GM12892 (cell line): ENCODE measurements at regions not wholly inside any gene's neighbourhood (a gene's known extent, or its start where the extent isn't known, plus 50 kb on each side); places are given as distances from the start of the nearest gene placed in this dataset.

Source experiments
- DNase-seq: peaks from one replicate; pipeline ENCODE4 v3.0.0; 2011; ENCODE audit not compliant: insufficient read length
- FAIRE-seq: peaks from 2 replicates; lab custom pipeline; 2011; peaks lifted over from hg19 to GRCh38; lab: Jason Lieb, UNC
- POLR2A ChIP-seq: IDR thresholded peaks from 2 replicates; pipeline ENCODE4 v1.6.1; 2011; ENCODE audit warnings: low read depth, low read length, control low read depth
- POLR2AphosphoS5 ChIP-seq: IDR thresholded peaks from 2 replicates; pipeline ENCODE4 v1.6.1; 2011; ENCODE audit warnings: low read depth, low read length, control low read depth
- TAF1 ChIP-seq: IDR thresholded peaks from 2 replicates; pipeline ENCODE4 v1.6.1; 2011; ENCODE audit warnings: low read depth, mild to moderate bottlenecking, control low read depth, low read length, borderline replicate concordance

DNA sequence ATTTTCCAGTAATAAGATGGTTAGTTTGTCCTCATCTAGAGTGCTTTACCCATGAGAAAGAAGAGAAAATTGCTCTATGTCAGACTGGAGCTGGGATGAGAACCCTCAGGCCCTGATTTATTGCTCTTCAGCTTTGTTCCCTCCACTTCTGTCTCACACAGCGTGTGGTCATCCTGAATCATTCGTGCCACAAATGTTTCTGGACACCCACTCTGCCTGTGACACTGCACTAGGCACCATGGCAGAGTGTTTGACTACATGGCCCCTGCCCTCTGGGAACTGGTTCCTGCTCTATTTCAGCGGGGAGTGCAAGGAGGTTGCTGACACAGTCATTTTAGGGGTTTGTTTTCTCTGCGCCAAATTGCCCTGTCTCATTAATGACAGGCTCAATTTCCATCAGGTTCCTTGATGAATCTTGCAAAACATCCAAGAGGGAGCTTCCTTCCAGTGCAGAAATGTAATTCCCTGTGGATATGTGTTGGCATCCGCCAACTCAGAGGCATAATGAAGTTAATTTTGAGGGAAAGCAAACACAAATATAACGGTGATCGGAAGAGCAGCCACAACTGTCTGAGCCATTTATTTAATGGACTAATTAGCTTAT, 207.5 kb downstream of the CLIC5 start:
- no peak for FAIRE-seq
- no peak for TF ChIP-seq TAF1
- TF ChIP-seq POLR2A: no peak
- TF ChIP-seq POLR2AphosphoS5: no peak
- DNase-seq: no peak

DNA sequence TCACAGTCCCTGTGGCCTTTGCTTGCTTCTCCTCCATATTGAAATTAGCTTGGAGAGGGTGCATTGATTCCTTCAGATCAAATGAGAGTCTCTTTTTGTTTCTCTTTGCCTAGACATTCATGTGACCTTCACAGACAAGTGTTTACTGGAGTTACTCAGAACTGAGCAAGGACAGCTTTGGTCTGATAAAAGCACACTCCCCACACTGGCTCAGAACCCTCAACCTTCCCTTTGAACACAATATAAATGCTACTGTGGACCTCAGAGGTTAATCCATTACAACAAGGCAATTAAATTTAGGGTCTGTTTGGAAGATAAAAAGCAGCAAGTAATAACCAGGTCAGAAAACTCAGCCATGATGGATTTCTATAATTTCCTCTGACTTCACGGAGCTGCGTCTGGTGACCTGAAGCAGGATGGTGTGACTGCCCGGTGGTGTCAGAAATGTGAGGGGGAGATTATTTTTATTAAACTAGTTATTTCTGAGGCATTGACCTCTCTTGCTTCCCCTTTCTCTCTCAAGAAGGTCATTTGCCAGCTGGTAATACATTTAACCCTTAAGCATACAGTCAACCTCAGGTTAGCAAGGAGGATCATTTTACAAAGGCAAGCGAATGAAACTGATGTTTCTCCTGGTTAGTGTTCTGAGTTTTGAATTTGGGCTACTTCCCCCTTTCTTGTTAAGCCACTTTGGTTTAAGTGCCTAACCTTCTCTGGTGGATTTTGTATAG, 208.2 kb downstream of the CLIC5 start:
- DNase-seq (no peak), FAIRE-seq (no peak)

DNA sequence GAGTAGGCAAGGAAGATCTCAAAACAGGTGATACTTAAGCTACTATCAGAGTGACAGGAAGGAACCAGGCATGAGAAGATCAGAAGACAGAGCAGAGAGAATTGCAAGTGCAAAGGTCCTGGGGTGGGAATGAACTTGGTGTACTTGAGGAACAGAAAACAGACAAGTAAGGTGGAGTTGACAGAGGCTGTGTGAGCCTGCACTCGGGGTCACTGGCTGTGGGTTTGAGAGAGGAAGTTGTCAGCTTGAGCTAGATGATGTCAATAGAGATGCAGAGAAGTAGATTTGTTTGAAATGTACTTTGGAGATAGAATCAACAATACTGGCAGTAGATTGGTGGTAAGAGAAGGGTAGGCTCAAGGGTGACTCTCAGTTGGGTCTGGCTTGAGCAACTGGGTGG, 209.5 kb downstream of the CLIC5 start:
- TF ChIP-seq POLR2A (no peak), POLR2AphosphoS5 (no peak), TAF1 (no peak)
- DNase-seq (no peak), FAIRE-seq (no peak)

More for the DNA sequence above, 208.2 kb downstream of the CLIC5 start:
- TF ChIP-seq POLR2AphosphoS5: no peak
- TF ChIP-seq POLR2A: no peak
- TF ChIP-seq TAF1: no peak

DNA sequence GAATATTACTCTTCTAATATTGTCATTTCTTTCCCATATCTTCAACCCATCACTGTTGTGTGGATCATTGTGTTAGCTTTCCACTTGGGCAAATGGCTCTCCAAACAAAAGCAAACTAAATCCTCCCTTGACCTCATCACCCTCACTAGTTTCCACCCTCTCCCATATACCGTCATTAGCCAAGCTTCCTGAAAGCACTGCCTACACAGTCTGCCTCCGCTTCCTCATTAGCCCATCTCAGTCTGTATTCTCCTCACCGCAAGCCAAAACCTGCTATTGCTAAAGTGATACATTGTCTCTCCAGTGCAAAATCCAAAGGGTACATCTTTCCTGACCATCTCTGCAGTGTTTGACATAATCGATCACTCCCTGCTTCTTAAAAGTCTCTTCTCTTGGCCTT, 212.6 kb downstream of the CLIC5 start:
- TF ChIP-seq POLR2AphosphoS5: no peak
- TF ChIP-seq POLR2A: no peak
- TF ChIP-seq TAF1: no peak
- DNase-seq (no peak), FAIRE-seq (no peak)

DNA sequence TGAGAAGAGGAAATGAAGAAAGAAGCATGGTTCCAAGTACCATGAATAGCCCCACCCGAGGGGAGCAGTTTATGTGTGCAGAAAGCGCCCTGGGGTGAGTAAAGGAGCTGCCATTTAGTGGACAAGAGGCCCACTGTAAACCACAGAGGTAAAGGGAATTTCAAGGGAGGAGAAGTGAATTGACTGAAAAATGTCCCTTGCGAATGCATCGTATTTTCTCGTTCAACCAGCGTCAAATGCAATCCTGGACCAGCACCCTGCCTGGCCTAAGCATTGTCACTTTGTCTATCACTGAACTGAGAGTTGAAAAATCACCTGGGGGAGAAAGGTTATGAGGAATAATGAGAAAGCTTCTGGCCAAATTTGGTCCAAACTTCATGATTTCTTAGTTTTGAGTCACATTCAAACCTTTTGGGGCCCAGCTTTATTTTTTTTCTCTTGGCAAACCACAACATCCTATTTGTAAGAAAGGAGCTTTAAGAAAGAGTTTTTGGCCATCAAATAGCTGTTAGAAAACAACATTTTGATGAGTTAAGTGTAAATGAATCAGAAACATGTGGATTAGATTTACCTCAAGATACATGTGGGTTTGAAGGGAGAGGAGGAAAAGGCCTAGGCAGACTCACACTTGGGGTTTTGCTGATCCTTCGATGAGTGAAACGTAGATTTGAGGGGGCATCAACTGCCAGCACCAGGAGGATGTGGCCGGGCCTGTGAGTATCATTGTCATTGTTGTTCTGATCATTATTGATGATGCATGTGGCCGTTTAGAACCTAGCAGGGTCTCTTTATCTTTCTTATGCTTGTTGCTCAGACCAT, 214.0 kb downstream of the CLIC5 start:
- FAIRE-seq (no peak), DNase-seq (no peak)

DNA sequence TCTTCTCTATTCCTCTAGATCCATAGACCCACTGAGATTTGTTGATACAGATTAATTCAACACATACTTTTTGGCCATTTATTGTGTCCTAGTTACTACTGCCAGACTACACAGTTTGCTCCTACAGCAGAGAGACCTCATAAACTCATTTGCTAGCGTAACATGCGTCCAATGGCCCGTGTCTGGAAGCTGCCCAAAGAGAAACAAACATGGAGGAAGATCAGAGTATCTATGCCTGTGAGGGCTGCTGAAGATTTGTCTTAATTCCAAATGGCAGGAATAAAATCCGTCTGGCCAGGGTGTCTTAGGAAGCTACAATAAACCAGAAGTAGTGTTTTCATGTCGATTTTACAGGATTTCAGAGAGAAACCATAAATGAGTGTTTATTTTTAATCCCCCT, 214.7 kb downstream of the CLIC5 start:
- FAIRE-seq: no peak
- TF ChIP-seq TAF1: no peak
- no peak for TF ChIP-seq POLR2A
- TF ChIP-seq POLR2AphosphoS5: no peak
- DNase-seq: no peak

More for the DNA sequence above, 214.0 kb downstream of the CLIC5 start:
- TF ChIP-seq POLR2AphosphoS5 (no peak), POLR2A (no peak)

DNA sequence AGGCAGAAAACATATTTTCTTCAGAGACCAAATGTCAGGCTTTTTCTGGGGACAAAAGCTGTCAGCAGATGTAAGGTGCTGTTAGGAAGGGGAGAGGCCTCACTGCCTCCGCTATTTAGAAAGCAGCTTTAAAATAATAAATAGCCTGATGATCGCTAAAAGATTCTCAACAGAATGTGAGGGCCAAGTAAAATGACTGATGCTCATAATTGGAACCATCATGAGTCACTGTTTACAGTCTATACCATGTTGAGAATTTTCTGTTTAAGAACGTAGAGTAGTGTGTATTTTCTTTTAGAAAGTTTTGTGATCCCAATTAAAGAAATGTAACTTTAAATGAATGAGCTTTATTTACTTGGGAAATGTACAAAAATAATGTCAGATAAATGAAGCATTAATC, 220.0 kb downstream of the CLIC5 start:
- no peak for DNase-seq
- no peak for FAIRE-seq
- TF ChIP-seq TAF1 (no peak), POLR2A (no peak), POLR2AphosphoS5 (no peak)

DNA sequence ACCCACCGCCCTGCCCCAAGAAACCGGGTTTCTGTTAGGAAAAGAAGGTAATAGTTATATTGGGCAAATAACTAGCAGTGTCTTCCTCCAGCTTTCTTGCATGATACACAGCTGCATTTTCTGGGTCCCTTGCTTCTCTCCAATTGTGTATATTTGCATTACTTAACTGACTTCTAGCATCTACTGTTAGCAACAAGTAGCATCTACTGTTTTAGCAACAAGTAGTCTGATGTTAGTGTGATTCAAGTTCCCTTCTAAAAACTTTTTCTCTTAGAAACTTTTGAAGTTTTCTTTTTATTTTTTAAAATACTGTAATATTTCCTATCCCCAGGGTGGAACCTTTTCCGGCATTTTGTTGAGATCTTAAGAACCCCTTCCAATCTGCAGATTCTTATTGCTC, 221.2 kb downstream of the CLIC5 start:
- no peak for FAIRE-seq
- DNase-seq: no peak
- TF ChIP-seq TAF1 (no peak), POLR2A (no peak), POLR2AphosphoS5 (no peak)

DNA sequence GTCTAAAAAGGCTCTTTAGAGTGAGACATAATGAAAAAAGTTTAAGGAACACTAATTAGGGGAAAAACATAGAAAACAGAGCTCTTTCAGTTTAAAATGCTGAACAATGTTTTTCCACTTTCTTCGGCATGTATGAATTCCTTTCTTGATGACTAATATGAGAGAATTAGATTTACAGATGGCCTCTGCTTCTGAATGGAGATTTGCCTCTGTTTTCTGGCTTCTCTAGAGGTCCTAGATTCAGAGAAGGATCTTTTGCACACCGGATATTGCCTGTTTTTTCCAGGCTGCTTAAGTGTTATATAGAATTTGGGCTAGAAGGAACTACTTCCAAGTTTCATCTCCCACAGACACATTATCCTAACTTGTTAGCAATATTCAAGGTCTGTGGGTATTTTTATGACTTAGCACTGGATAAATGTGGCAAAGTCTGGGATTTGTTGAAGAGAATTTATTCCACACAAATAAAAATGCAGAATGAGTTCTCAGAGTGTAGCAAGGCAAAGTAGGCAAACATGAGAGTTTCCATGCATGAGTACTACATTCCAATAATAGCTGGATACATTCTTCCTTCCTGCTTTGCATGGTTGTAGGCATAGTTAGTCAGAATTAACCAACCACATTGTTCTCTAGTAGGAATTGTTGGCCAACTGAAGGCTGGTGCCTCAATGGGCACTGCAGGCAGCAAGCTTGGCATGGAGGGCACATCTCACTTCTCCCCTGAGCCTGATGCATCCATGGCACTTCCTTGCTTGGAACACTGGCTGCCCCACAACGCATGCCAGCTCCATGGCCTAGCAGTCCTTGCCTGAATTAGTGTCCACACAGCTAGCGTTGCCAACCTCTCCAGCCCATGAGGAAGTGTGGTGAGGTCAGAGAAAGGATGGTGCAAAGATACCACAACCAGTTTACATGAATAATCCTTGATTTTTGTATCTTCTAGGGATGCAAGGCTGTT, 224.2 kb downstream of the CLIC5 start:
- DNase-seq (no peak), FAIRE-seq (no peak)
- TF ChIP-seq POLR2A (no peak), TAF1 (no peak)

DNA sequence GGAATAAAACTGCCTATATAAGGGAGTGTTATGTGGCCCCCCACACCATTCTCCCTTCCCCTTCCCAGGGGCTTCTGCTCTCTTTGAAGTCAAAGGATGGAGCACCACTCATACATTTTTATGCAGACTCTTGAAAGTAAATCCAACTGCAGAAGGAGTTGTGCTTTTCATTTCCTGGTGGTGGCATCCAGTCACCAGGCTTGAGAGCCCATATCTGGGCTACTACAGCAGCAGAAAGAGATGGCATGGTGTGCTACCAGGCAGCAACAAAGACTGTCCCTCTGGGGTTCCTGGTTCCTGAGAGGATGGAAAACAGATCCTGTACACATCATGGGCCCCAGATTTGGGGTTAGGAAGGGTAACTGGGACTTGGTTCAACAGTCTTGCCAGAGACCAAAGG, 226.4 kb downstream of the CLIC5 start:
- FAIRE-seq (no peak), DNase-seq (no peak)
- TF ChIP-seq POLR2A: no peak
- no peak for TF ChIP-seq TAF1
- no peak for TF ChIP-seq POLR2AphosphoS5

DNA sequence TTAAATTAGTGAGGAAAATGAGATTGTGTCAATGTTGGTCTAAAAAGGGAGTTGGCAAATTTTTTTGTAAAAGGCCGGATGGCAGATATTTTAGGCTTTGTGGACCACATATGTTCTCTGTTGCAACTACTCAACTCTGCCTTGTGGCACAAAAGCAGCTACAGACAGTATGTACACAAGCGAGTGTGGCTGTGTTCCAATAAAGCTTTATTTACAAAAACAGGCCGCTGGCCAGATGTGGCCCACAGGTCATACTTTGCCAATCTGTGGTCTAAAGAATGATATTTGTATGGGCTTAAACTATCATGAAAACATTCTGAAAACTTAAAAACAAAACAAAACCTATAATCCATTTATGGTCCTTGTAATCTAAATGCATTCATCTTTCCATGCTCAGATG, 228.3 kb downstream of the CLIC5 start:
- FAIRE-seq (no peak), DNase-seq (no peak)
- TF ChIP-seq POLR2AphosphoS5: no peak
- no peak for TF ChIP-seq TAF1
- no peak for TF ChIP-seq POLR2A
